B cell (primary cell): ENCODE measurements at regions not wholly inside any gene's neighbourhood (a gene's known extent, or its start where the extent isn't known, plus 50 kb on each side); places are given as distances from the start of the nearest gene placed in this dataset.
"Not testable (repeated sequence)": the region's sequence is repeated elsewhere in the genome, so short reads cannot be mapped to it uniquely, and the experiment has no call there.

ENCODE experiments used
- ATAC-seq: fragments of 200-7000 bp; cut with Tn5 transposase; one replicate; pipeline ENCODE4 v1.10.0; 2021; ENCODE audit warnings: low read depth, mild to moderate bottlenecking, moderate number of reproducible peaks, moderate library complexity
- CTCF ChIA-PET: fragments of 350-600 bp; sonication (Branson Sonifier 250); formaldehyde crosslinking; loops from one replicate; lab custom pipeline; 2021; ENCODE audit warnings: antibody characterized with exemption, inconsistent platforms; lab: Charles Lee
- POLR2A ChIA-PET: fragments of 350-600 bp; sonication (Branson Sonifier 250); formaldehyde crosslinking; loops from one replicate; lab custom pipeline; 2021; ENCODE audit warnings: antibody characterized with exemption; lab: Charles Lee
- DNase-seq: peaks from one replicate; pipeline ENCODE4 v3.0.0; 2013
- H2AFZ ChIP-seq: 2 replicates; pipeline ENCODE4 v1.6.1; 2012; ENCODE audit warnings: mild to moderate bottlenecking, low read depth, low read length; ENCODE audit not compliant: insufficient read depth, poor library complexity, severe bottlenecking
- H3K27ac ChIP-seq, 2 donors: 1 replicate in 1 of 2; 2 replicates in 1 of 2; pipeline ENCODE4 v1.5.1; 2012 to 2013; ENCODE audit warnings: low read length in 2 of 2, mild to moderate bottlenecking in 2 of 2, moderate library complexity in 1 of 2
- H3K27me3 ChIP-seq, 4 experiments: fragments of 200-600 bp in 1 of 4; sonication (generic) in 1 of 4; replicated peaks in 1 of 4; 1 replicate in 2 of 4; 2 replicates in 2 of 4; pipeline versions ENCODE4 v1.6.1 to v1.7.0; 2013 to 2016; ENCODE audit warnings: low read length in 3 of 4, mild to moderate bottlenecking in 2 of 4, mixed read lengths in 1 of 4, moderate library complexity in 1 of 4; ENCODE audit not compliant: insufficient read depth in 4 of 4, control insufficient read depth in 3 of 4; ENCODE audit errors: control extremely low read depth in 1 of 4
- H3K36me3 ChIP-seq, 2 experiments: replicated peaks in 1 of 2; 1 replicate in 1 of 2; 2 replicates in 1 of 2; pipeline versions ENCODE4 v1.6.1 to v1.7.1; 2013; ENCODE audit warnings: low read length in 1 of 2; ENCODE audit not compliant: insufficient read depth in 2 of 2, control insufficient read depth in 1 of 2; ENCODE audit errors: control extremely low read depth in 1 of 2, extremely low read depth in 1 of 2
- H3K4me1 ChIP-seq, 2 donors: fragments of 200-600 bp in 1 of 2; sonication (generic) in 1 of 2; 1 replicate in 1 of 2; 2 replicates in 1 of 2; pipeline versions ENCODE4 v1.5.1 to v1.6.1; 2013 to 2017; ENCODE audit warnings: low read length in 2 of 2; ENCODE audit not compliant: control insufficient read depth in 2 of 2, insufficient read depth in 2 of 2
- H3K4me2 ChIP-seq: replicated peaks from 2 replicates; pipeline ENCODE3; 2012; ENCODE audit warnings: mild to moderate bottlenecking, low read depth, low read length; ENCODE audit not compliant: poor library complexity, severe bottlenecking
- H3K4me3 ChIP-seq, 5 experiments: fragments of 200-600 bp in 1 of 5; sonication (generic) in 1 of 5; 1 replicate in 3 of 5; 2 replicates in 2 of 5; pipeline versions ENCODE4 v1.5.1 to v1.7.0; 2011 to 2016; ENCODE audit warnings: low read length in 4 of 5, mild to moderate bottlenecking in 4 of 5, low read depth in 2 of 5, control low read depth in 1 of 5, moderate library complexity in 1 of 5; ENCODE audit not compliant: insufficient read depth in 1 of 5; ENCODE audit errors: control extremely low read depth in 1 of 5, extremely low read depth in 1 of 5
- H3K79me2 ChIP-seq: fragments of 200-600 bp; sonication (generic); one replicate; pipeline ENCODE4 v1.6.0; 2016; ENCODE audit warnings: low read length; ENCODE audit not compliant: control insufficient read depth, insufficient read depth
- H3K9ac ChIP-seq: fragments of 200-600 bp; sonication (generic); 2 replicates; pipeline ENCODE4 v1.6.1; 2017; ENCODE audit warnings: mild to moderate bottlenecking, low read length, moderate library complexity
- H3K9me3 ChIP-seq, 3 donors: one replicate each; pipeline versions ENCODE4 v1.6.1 to v1.7.1; 2013; ENCODE audit warnings: low read length in 2 of 3; ENCODE audit not compliant: control insufficient read depth in 2 of 3, insufficient read depth in 1 of 3; ENCODE audit errors: control extremely low read depth in 1 of 3
- H4K20me1 ChIP-seq: 2 replicates; pipeline ENCODE4 v1.6.0; 2012; ENCODE audit warnings: mild to moderate bottlenecking, low read length; ENCODE audit not compliant: insufficient read depth, control insufficient read depth, poor library complexity, severe bottlenecking
- H3K27ac Mint-ChIP-seq: one replicate; pipeline ENCODE4 v1.8.0; 2021; ENCODE audit warnings: mixed read lengths
- H3K27me3 Mint-ChIP-seq: one replicate; pipeline ENCODE4 v1.8.0; 2021; ENCODE audit warnings: mixed read lengths
- H3K4me1 Mint-ChIP-seq: one replicate; pipeline ENCODE4 v1.8.0; 2021; ENCODE audit warnings: mixed read lengths
- H3K4me3 Mint-ChIP-seq: one replicate; pipeline ENCODE4 v1.8.0; 2021; ENCODE audit warnings: mixed read lengths
- H3K9me3 Mint-ChIP-seq: one replicate; pipeline ENCODE4 v1.8.0; 2022; ENCODE audit warnings: mixed read lengths; ENCODE audit not compliant: insufficient read depth
- CTCF ChIP-seq: fragments of 200-600 bp; IDR thresholded peaks from one replicate; pipeline ENCODE4 v1.8.0; 2022; ENCODE audit warnings: antibody characterized with exemption, mild to moderate bottlenecking
- WGBS: methylation state at CpG from one replicate; pipeline ENCODE4 v1.1.5; 2013; ENCODE audit warnings: missing lambda C conversion rate; ENCODE audit not compliant: insufficient coverage; 5-methylcytosine and 5-hydroxymethylcytosine counted together
- intact Hi-C: fragments of 100-400 bp; cut with micrococcal nuclease; formaldehyde crosslinking; loops from one replicate; pipeline ENCODE4 v1.10.0; 2022

- H3K27ac ChIP-seq, result no peak overlapping the region
- WGBS, result 92% methylated on average over 7 of the region's 9 CpGs
- TF ChIP-seq CTCF, result no peak
- no peak overlapping the region for H3K9ac ChIP-seq
- no peak overlapping the region for H3K4me3 Mint-ChIP-seq
- H3K27ac Mint-ChIP-seq, result no peak overlapping the region
- H4K20me1 ChIP-seq, result no peaks in the 10 kb centered on the region
- peaks cover 0 to 16% (median 0%) of the 10 kb centered on the region in 3 donors for H3K9me3 ChIP-seq
- intact Hi-C loops, result no loop called here
- H3K4me2 ChIP-seq, result no peak overlapping the region
- ChIA-PET POLR2A (no interaction called here), CTCF (no interaction called here)
- no peak overlapping the region for H2AFZ ChIP-seq
- no peak overlapping the region for H3K4me3 ChIP-seq
- ATAC-seq (no peak), DNase-seq (no peak)
- H3K27me3 ChIP-seq, result peaks cover 0 to 2% (median 0%) of the 10 kb centered on the region in 4 experiments
- H3K36me3 ChIP-seq, result no peaks in the 10 kb centered on the region
- peaks cover 16% of the 10 kb centered on the region for H3K27me3 Mint-ChIP-seq
- H3K4me1 ChIP-seq, result no peaks in the 10 kb centered on the region
- no peaks in the 10 kb centered on the region for H3K4me1 Mint-ChIP-seq
- no peaks in the 10 kb centered on the region for H3K79me2 ChIP-seq
- no peaks in the 10 kb centered on the region for H3K9me3 Mint-ChIP-seq
These were observed 277.8 kb upstream of the FOXF1 start for GRCh38 chr16:86232496-86232895.

DNA sequence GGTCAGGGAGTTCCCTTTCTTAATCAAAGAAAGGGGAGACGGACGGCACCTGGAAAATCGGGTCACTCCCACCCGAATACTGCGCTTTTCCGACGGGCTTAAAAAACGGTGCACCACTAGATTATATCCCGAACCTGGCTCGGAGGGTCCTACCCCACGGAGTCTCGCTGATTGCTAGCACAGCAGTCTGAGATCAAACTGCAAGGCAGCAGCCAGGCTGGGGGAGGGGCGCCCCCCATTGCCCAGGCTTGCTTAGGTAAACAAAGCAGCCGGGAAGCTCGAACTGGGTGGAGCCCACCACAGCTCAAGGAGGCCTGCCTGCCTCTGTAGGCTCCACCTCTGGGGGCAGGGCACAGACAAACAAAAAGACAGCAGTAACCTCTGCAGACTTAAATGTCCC lies 276.8 kb upstream of the FOXF1 start:
- H3K27me3 Mint-ChIP-seq, H2AFZ ChIP-seq, H3K4me1 ChIP-seq, H3K9me3 ChIP-seq, H3K79me2 ChIP-seq, H3K4me3 Mint-ChIP-seq, H3K9ac ChIP-seq, CTCF ChIA-PET, H3K27me3 ChIP-seq, H3K27ac Mint-ChIP-seq, ATAC-seq, intact Hi-C loops, POLR2A ChIA-PET, H3K36me3 ChIP-seq, H4K20me1 ChIP-seq, H3K27ac ChIP-seq, DNase-seq, H3K9me3 Mint-ChIP-seq, H3K4me1 Mint-ChIP-seq, H3K4me3 ChIP-seq, H3K4me2 ChIP-seq: not testable (repeated sequence)
- 78% methylated on average over 12 of the region's 15 CpGs for WGBS
